ENCODE measurements at regions not wholly inside any gene's neighbourhood (a gene's known extent, or its start where the extent isn't known, plus 50 kb on each side); places are given as distances from the start of the nearest gene placed in this dataset.

- DNase-seq = no peak
Measured at GRCh38 chr15:97861529-97862260, 98.8 kb upstream of the ARRDC4 start.

- no peak for DNase-seq
Measured at GRCh38 chr15:97866959-97867358, 93.5 kb upstream of the ARRDC4 start.

DNA sequence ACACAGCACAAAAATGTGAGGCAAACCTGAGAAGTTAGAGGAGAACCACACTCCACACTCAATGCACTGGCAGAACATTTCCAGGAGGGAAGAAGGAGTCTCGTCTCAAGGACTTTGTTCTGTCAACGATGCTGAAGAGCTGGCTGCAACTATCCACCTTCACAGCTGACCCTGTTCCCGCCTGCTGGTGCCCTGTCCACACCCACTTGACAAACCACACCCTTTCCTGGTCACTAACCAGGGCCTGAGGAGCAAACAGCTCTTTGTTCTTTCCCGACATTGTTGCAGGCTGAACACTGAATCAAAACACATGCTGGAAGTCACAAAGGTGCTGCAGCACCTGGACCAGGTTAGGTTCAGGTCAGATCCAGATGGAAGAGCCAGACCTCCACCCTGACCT is 92.6 kb upstream of the ARRDC4 start:
- no peak for DNase-seq

GRCh38 chr15:97868981-97869380 is 91.5 kb upstream of the ARRDC4 start:
- DNase-seq = no peak

- DNase-seq = no peak
Measured at GRCh38 chr15:97870771-97871170, 89.7 kb upstream of the ARRDC4 start.

GRCh38 chr15:97874139-97874538 is 86.4 kb upstream of the ARRDC4 start:
- DNase-seq = no peak

GRCh38 chr15:97875025-97875512 is 85.4 kb upstream of the ARRDC4 start:
- no peak for DNase-seq

DNA sequence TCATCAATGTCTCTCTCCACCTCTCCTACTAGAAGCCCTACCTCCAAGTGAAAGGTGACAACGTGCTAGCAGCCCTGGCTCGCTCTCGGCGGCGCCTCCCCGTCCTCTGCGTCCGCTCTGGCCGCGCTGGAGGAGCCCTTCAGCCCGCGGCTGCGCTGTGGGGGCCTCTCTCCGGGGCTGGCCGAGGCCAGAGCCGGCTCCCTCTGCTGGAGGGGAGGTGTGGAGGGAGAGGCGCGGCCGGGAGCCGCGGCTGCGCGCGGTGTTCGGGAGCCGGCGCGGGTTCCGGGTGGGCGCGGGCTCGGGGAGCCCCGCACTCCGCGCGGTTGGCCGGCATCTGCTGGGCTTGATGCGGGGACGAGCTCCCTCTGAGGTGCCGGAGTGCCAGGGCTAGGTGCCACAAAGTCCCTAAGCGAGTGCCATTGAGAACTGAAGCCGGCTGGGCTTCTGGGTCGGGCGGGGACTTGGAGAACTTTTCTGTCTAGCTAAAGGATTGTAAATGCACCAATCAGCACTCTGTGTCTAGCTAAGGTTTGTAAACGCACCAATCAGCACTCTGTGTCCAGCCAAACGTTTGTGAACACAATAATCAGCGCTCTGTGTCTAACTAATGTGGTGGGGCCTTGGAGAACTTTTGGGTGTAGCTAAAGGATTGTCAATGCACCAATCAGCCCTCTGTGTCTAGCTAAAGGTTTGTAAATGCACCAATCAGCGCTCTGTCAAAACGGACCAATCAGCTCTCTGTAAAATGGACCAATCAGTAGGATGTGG is 84.8 kb upstream of the ARRDC4 start:
- DNase-seq = no peak

DNA sequence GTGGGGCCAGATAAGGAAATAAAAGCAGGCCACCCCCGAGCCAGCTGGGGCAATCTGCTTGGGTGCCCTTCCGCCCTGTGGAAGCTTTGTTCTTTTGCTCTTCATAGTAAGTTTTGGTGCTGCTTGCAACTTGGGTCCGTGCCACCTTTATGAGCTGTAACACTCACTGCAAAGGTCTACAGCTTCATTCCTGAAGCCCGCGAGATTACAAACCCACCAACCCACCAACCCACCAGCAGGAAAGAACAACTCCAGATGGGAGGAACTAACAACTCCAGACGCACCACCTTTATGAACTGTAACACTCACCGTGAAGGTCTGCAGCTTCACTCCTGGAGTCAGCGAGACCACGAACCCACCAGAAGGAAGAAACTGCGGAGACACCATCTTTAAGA is 84.2 kb upstream of the ARRDC4 start:
- DNase-seq = no peak

- no peak for DNase-seq
Measured at GRCh38 chr15:97881346-97881965, 79.0 kb upstream of the ARRDC4 start.

- no peak for DNase-seq
Measured at GRCh38 chr15:97884513-97885131, 75.9 kb upstream of the ARRDC4 start.

GRCh38 chr15:97890307-97890706 is 70.2 kb upstream of the ARRDC4 start:
- DNase-seq = no peak

GRCh38 chr15:97892167-97892938 is 68.2 kb upstream of the ARRDC4 start:
- DNase-seq = no peak

DNA sequence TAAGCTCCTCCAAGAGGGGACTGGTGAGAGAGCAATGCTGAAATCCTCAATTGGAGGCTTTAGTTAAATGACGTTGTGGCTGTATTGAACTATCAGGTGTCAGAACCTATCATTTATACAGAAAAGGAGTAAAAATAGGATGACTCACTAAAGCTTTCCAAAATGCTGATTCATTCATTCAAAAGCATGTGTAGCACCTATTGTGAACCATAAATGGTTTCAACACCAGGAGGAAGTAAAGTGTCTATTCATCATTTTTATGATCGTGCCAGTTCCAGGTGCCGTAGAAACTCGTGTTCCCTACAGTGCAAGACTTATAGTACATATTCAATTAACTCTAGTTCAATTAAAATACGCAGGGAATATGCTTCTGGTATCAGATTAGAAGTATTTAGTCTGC is 66.5 kb upstream of the ARRDC4 start:
- no peak for DNase-seq

DNA sequence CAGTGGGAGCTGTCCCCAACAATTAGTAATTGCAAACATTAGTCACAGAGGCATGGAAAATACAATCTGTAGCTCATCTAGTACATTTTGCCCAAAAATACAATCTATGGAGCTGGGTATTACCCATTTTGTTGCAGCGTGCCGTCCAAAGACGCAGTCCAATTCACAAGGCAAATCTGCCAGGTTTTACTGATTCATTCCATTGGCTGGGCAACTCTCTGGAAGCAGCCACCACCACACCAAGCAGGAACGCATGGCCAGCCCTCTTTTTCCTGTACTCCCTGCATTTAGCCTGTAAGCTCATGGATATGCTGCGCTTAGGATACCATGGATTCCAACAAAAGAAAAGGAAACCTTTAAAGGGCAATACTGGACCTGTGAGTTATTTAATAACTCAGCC is 60.5 kb upstream of the ARRDC4 start:
- DNase-seq = no peak

- no peak for DNase-seq
Measured at GRCh38 chr15:97902140-97902780, 58.2 kb upstream of the ARRDC4 start.

- DNase-seq = no peak
Measured at GRCh38 chr15:97903560-97903959, 56.9 kb upstream of the ARRDC4 start.

- DNase-seq = no peak
Measured at GRCh38 chr15:97903971-97904572, 56.4 kb upstream of the ARRDC4 start.

GRCh38 chr15:97909291-97909891 is 51.1 kb upstream of the ARRDC4 start:
- DNase-seq = peak; percentile 46

All from activated gamma-delta T cell treated with Interleukin-2 at 50 U/mL for 16 hours (primary cell).